ENCODE measurements at regions not wholly inside any gene's neighbourhood (a gene's known extent, or its start where the extent isn't known, plus 50 kb on each side); places are given as distances from the start of the nearest gene placed in this dataset.

- no peaks in the 10 kb centered on the region for H3K9me3 ChIP-seq (ENCODE audit: control insufficient read depth, insufficient read depth, low read depth, low read length)
- POLR2A ChIA-PET: interaction anchor here (0.6 kb wide), 1 partner anchor 375 kb away, joined by 3 read pairs; no protein-coding TSS in a partner anchor
- H3K27ac ChIP-seq (ENCODE audit: extremely low read depth, low read depth, low read length): no peak overlapping the region
- H3K4me1 ChIP-seq (ENCODE audit: control insufficient read depth, insufficient read depth, low read length): no peaks in the 10 kb centered on the region
- TF ChIP-seq ZNF426 (tag by site-specific recombination; IDR thresholded peaks at IDR 0.05) (no peak), ZSCAN5A (tag by site-specific recombination; IDR thresholded peaks at IDR 0.05) (no peak), ZNF311 (tag by site-specific recombination; IDR thresholded peaks at IDR 0.05; ENCODE audit: borderline replicate concordance) (no peak), ZNF10 (tag by site-specific recombination; IDR thresholded peaks at IDR 0.05) (no peak), ZNF324 (tag by site-specific recombination; IDR thresholded peaks at IDR 0.05) (no peak), ZNF140 (tag by site-specific recombination; IDR thresholded peaks at IDR 0.05) (no peak), ZFP37 (tag by site-specific recombination; IDR thresholded peaks at IDR 0.05) (no peak), ZNF623 (tag by site-specific recombination; IDR thresholded peaks at IDR 0.05) (no peak), SALL2 (tag by site-specific recombination; IDR thresholded peaks at IDR 0.05; ENCODE audit: borderline replicate concordance) (no peak), ZNF600 (tag by site-specific recombination; IDR thresholded peaks at IDR 0.05) (no peak), PBX3 (CRISPR knock-in tag; IDR thresholded peaks at IDR 0.05) (no peak), HIC1 (tag by site-specific recombination; IDR thresholded peaks at IDR 0.05) (no peak), INSM2 (tag by site-specific recombination; IDR thresholded peaks at IDR 0.05) (no peak), ZFP69B (tag by site-specific recombination; IDR thresholded peaks at IDR 0.05) (no peak), ZNF837 (tag by site-specific recombination; IDR thresholded peaks at IDR 0.05) (no peak), ZBTB6 (tag by site-specific recombination; IDR thresholded peaks at IDR 0.05) (no peak), OVOL3 (tag by site-specific recombination; IDR thresholded peaks at IDR 0.05) (no peak)
- H3K36me3 ChIP-seq (ENCODE audit: control insufficient read depth in 2 of 2, insufficient read depth in 1 of 2, low read length in 2 of 2): no peaks in the 10 kb centered on the region
- no peak overlapping the region for H3K4me3 ChIP-seq (ENCODE audit: low read depth, low read length)
- CTCF ChIA-PET: interaction anchor here (1.0 kb wide), 1 partner anchor 11 kb away, joined by 3 read pairs; no protein-coding TSS in a partner anchor
Observed at GRCh38 chr4:147355032-147355656, 125.8 kb upstream of the EDNRA start.

GRCh38 chr4:147355847-147356246, 125.0 kb upstream of the EDNRA start:
- CTCF ChIA-PET: interaction anchor here (1.0 kb wide), 1 partner anchor 10 kb away, joined by 3 read pairs; no protein-coding TSS in a partner anchor
- no peaks in the 10 kb centered on the region for H3K4me1 ChIP-seq (ENCODE audit: control insufficient read depth, insufficient read depth, low read length)
- H3K9me3 ChIP-seq (ENCODE audit: control insufficient read depth, insufficient read depth, low read depth, low read length): no peaks in the 10 kb centered on the region
- no peak overlapping the region for H3K4me3 ChIP-seq (ENCODE audit: low read depth, low read length)
- no peak overlapping the region for H3K27ac ChIP-seq (ENCODE audit: extremely low read depth, low read depth, low read length)
- TF ChIP-seq ZNF548 (tag by site-specific recombination; IDR thresholded peaks at IDR 0.05) (no peak), ZNF10 (tag by site-specific recombination; IDR thresholded peaks at IDR 0.05) (no peak), SP3 (tag by site-specific recombination; IDR thresholded peaks at IDR 0.05) (no peak), SCRT1 (tag by site-specific recombination; IDR thresholded peaks at IDR 0.05; ENCODE audit: borderline replicate concordance) (no peak), ZNF394 (tag by site-specific recombination; IDR thresholded peaks at IDR 0.05; ENCODE audit: borderline replicate concordance) (no peak), ZNF776 (tag by site-specific recombination; IDR thresholded peaks at IDR 0.05; ENCODE audit: borderline replicate concordance) (no peak), ZNF747 (tag by site-specific recombination; IDR thresholded peaks at IDR 0.05) (no peak), HOXD13 (CRISPR knock-in tag; IDR thresholded peaks at IDR 0.05; ENCODE audit: borderline replicate concordance) (no peak), ZNF335 (tag by site-specific recombination; conservative IDR thresholded peaks at IDR 0.05) (no peak), ZNF768 (tag by site-specific recombination; IDR thresholded peaks at IDR 0.05) (no peak)
- no peaks in the 10 kb centered on the region for H3K36me3 ChIP-seq (ENCODE audit: control insufficient read depth in 2 of 2, insufficient read depth in 1 of 2, low read length in 2 of 2)
- POLR2A ChIA-PET: no interaction called here

All from HEK293 (cell line).